NB4 (cell line): ENCODE measurements at regions not wholly inside any gene's neighbourhood (a gene's known extent, or its start where the extent isn't known, plus 50 kb on each side); places are given as distances from the start of the nearest gene placed in this dataset.

Experiments
- DNase-seq: peaks from one replicate; pipeline ENCODE4 v3.0.0; 2010; ENCODE audit warnings: low read depth
- H3K4me3 ChIP-seq: one replicate; pipeline ENCODE4 v1.5.1; 2011; ENCODE audit warnings: mild to moderate bottlenecking, low read depth, low read length, moderate library complexity
- MYC ChIP-seq: IDR thresholded peaks from 2 replicates; pipeline ENCODE4 v1.6.1; 2011; ENCODE audit warnings: low read depth, low read length
- POLR2A ChIP-seq: IDR thresholded peaks from 2 replicates; pipeline ENCODE4 v1.6.1; 2011; ENCODE audit warnings: mild to moderate bottlenecking; ENCODE audit not compliant: insufficient read length; ENCODE audit errors: extremely low read depth
- TF ChIP-seq, protein P1 (sequence below): IDR thresholded peaks from 2 replicates; pipeline ENCODE4 v1.6.1; 2011; ENCODE audit warnings: low read depth, low read length
- TF ChIP-seq, protein P2 (sequence below): IDR thresholded peaks from one replicate; pipeline ENCODE4 v1.5.1; 2012; ENCODE audit warnings: low read depth, low read length

DNA sequence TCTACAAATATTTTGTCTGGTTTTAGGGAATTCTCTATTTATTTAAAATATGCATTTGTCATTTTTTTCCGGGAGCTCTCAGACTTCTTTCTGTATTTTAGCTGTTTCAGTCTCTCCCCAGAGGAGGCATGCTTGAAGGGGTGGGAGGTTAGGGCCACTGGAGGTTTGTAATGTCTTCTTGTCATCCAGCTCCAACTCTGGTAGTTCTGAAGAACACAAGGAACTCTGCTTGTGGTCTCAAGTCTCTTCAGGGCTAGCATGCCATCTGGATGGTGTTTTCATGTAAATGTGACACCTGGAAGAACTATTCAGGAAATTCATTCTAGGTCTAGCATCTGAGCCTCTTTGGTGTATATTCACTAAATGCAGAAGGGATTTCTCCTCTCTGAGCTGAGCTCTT is 518.4 kb upstream of the DCC start:
- H3K4me3 ChIP-seq, result no peak overlapping the region
- DNase-seq, result no peak
- TF ChIP-seq, protein P1, sequence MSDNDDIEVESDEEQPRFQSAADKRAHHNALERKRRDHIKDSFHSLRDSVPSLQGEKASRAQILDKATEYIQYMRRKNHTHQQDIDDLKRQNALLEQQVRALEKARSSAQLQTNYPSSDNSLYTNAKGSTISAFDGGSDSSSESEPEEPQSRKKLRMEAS, result no peak
- TF ChIP-seq, protein P2, sequence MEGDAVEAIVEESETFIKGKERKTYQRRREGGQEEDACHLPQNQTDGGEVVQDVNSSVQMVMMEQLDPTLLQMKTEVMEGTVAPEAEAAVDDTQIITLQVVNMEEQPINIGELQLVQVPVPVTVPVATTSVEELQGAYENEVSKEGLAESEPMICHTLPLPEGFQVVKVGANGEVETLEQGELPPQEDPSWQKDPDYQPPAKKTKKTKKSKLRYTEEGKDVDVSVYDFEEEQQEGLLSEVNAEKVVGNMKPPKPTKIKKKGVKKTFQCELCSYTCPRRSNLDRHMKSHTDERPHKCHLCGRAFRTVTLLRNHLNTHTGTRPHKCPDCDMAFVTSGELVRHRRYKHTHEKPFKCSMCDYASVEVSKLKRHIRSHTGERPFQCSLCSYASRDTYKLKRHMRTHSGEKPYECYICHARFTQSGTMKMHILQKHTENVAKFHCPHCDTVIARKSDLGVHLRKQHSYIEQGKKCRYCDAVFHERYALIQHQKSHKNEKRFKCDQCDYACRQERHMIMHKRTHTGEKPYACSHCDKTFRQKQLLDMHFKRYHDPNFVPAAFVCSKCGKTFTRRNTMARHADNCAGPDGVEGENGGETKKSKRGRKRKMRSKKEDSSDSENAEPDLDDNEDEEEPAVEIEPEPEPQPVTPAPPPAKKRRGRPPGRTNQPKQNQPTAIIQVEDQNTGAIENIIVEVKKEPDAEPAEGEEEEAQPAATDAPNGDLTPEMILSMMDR, result no peak
- TF ChIP-seq MYC (no peak), POLR2A (no peak)

DNA sequence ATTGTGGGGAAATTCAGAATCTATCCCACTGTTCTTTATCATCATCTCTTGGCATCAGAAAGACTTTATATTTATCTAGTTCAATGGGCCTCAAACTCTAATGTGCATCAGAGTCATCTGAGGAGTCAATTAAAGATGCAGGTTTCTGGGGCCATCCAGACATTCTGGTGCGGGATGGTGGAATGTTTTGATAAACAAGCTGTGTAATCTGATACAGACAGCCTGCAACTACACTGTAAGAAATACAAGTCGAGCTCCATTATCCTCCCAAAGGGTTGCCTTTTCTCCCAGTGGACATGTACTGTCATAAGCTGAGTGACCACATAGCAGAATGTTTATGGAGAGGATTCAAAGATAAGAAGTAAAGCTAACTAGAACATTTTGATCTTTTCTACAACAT is 515.3 kb upstream of the DCC start:
- H3K4me3 ChIP-seq, result no peak overlapping the region
- no peak for TF ChIP-seq POLR2A
- TF ChIP-seq, protein P2, result no peak
- TF ChIP-seq MYC, result no peak
- TF ChIP-seq, protein P1, result no peak
- DNase-seq, result no peak

DNA sequence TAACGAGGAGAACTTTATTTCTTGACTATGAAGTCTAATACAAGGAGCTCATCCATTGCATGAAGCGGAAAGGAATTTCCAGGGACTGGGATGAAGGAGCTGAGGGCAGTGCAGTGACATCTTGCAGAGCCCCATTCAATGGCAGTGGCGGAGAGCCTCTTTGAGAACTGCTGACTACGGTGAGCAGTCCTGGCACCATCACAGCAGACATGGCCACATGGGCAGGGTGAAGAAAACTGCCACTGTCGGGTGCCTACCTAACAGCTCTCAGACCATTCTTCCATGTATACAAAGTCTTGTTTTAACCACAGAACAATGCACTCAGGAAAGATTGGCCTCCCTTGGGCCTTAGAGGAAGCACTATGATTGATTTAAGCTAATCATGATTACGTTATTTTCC is 506.1 kb upstream of the DCC start:
- no peak overlapping the region for H3K4me3 ChIP-seq
- TF ChIP-seq, protein P1, result no peak
- TF ChIP-seq POLR2A, result no peak
- TF ChIP-seq MYC, result no peak
- TF ChIP-seq, protein P2, result no peak
- no peak for DNase-seq

DNA sequence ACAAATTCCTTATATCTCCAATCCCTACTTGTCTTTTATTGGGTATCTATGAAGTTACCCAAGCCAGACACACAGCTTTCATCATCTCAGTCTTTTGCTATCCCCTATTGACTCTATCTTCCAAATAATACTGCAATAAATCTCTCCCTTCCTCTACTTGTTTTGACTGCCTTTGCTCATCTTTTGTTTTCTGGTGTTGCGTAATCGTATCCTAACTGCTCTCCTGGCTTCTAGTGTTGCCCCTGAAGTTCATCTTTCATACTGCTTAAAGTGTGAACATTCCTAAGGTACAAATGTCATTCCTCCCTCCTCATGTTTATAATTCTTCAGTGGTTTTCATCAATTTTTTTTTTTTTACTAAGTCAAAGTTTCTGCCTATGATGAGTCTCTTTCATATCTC is 491.3 kb upstream of the DCC start:
- no peak overlapping the region for H3K4me3 ChIP-seq
- TF ChIP-seq POLR2A, result no peak
- TF ChIP-seq, protein P2, result no peak
- no peak for TF ChIP-seq MYC
- TF ChIP-seq, protein P1, result no peak
- DNase-seq, result no peak

DNA sequence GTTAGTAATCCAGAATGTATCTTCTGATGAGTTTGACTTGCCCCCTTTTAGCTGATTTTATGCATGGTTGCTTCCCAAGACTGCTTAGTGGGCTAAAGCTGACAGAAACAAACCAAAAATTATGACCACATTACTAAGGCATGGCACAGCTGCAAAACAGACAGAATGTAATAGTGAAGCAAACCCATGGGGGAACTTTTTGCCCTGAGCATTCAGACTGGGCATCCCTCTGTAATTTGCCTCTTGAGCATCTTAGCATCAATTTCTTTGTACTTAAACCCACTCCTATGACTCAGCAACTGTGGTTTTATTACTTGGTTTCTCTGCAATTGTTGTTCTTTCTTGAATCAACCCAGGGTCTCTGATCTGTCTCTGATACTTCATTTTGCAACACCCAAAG is 487.3 kb upstream of the DCC start:
- DNase-seq, result no peak
- TF ChIP-seq, protein P1, result no peak
- TF ChIP-seq MYC (no peak), POLR2A (no peak)
- TF ChIP-seq, protein P2, result no peak
- H3K4me3 ChIP-seq, result no peak overlapping the region

DNA sequence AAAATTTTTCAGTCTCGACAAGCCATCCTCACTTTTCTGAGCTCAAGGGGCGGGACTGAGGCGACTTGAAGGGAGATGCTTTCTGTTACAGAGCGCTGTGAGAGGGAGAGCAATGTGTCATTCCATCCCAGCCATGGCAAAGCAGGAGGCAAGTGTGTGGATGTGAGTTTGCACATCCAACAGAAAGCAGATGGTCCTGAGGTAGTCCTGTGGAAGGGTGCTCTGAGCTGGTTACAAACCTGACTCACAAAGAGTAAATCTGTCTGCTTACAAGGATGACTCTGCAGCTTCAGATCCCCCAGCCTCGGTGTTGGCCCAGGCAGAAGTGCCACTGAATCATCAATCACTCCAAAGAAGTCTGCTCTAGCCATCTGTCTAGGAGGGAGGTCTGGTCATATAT is 482.0 kb upstream of the DCC start:
- DNase-seq, result no peak
- TF ChIP-seq, protein P1, result no peak
- TF ChIP-seq POLR2A (no peak), MYC (no peak)
- TF ChIP-seq, protein P2, result no peak
- no peak overlapping the region for H3K4me3 ChIP-seq
